SK-N-SH (cell line): ENCODE measurements at regions not wholly inside any gene's neighbourhood (a gene's known extent, or its start where the extent isn't known, plus 50 kb on each side); places are given as distances from the start of the nearest gene placed in this dataset.

Experiments
- CTCF ChIA-PET: fragments of 300-600, 350-600 bp; formaldehyde crosslinking; extraction: SDS; loops from one replicate; lab custom pipeline; 2021; lab: Yijun Ruan, JAX
- POLR2A ChIA-PET: fragments of 350-600 bp; sonication (Branson Sonifier 250); formaldehyde crosslinking; extraction: SDS; loops from one replicate; lab custom pipeline; 2020; ENCODE audit warnings: antibody characterized with exemption, inconsistent platforms; lab: Yijun Ruan, JAX
- DNase-seq: peaks from one replicate; pipeline ENCODE4 v3.0.0; 2012
- H2AFZ ChIP-seq: fragments of 200-600 bp; sonication (generic); 2 replicates; pipeline ENCODE4 v1.8.1; 2016; ENCODE audit warnings: antibody characterized with exemption, mild to moderate bottlenecking, low read depth
- H3F3A ChIP-seq: fragments of 200-600 bp; sonication (generic); replicated peaks from 2 replicates; pipeline ENCODE3; 2016; ENCODE audit warnings: antibody characterized with exemption, mild to moderate bottlenecking; ENCODE audit not compliant: insufficient read depth
- H3K27ac ChIP-seq, 2 experiments: fragments of 200-500 bp in 1 of 2; fragments of 200-600 bp in 1 of 2; sonication (Bioruptor generic) in 1 of 2; sonication (generic), shearing (Covaris generic) in 1 of 2; 2 replicates each; pipeline versions ENCODE4 v1.5.1 to v1.6.1; 2014 to 2016; ENCODE audit warnings: low read depth in 2 of 2, inconsistent platforms in 1 of 2, low read length in 1 of 2, mild to moderate bottlenecking in 1 of 2, mixed read lengths in 1 of 2
- H3K27me3 ChIP-seq: fragments of 200-600 bp; sonication (generic), shearing (Covaris generic); 2 replicates; pipeline ENCODE4 v1.6.1; 2016; ENCODE audit warnings: mixed run types; ENCODE audit not compliant: insufficient read depth
- H3K36me3 ChIP-seq, 2 experiments: fragments of 200-500 bp in 1 of 2; fragments of 200-600 bp in 1 of 2; sonication (Bioruptor generic) in 1 of 2; sonication (generic) in 1 of 2; replicated peaks in 1 of 2; 2 replicates each; pipeline versions ENCODE3 to v1.5.1; 2014 to 2016; ENCODE audit warnings: low read length in 1 of 2, mild to moderate bottlenecking in 1 of 2; ENCODE audit not compliant: insufficient read depth in 2 of 2, control insufficient read depth in 1 of 2
- H3K4me1 ChIP-seq, 2 experiments: fragments of 200-500 bp in 1 of 2; fragments of 200-600 bp in 1 of 2; sonication (Bioruptor generic) in 1 of 2; sonication (generic), shearing (Covaris generic) in 1 of 2; 2 replicates each; pipeline versions ENCODE4 v1.5.1 to v1.6.1; 2014 to 2016; ENCODE audit warnings: low read depth in 1 of 2, low read length in 1 of 2, mixed run types in 1 of 2; ENCODE audit not compliant: insufficient read depth in 2 of 2, control insufficient read depth in 1 of 2
- H3K4me2 ChIP-seq: fragments of 200-600 bp; sonication (generic), shearing (Covaris generic); 2 replicates; pipeline ENCODE4 v1.6.1; 2017; ENCODE audit warnings: mixed run types
- H3K4me3 ChIP-seq, 2 experiments: fragments of 200-500 bp in 1 of 2; fragments of 200-600 bp in 1 of 2; sonication (Bioruptor generic) in 1 of 2; sonication (generic), shearing (Covaris generic) in 1 of 2; 2 replicates each; pipeline versions ENCODE4 v1.5.1 to v1.8.1; 2014 to 2016; ENCODE audit warnings: low read depth in 2 of 2, inconsistent platforms in 1 of 2, low read length in 1 of 2, mild to moderate bottlenecking in 1 of 2, mixed read lengths in 1 of 2, moderate library complexity in 1 of 2
- H3K79me2 ChIP-seq: fragments of 200-600 bp; sonication (generic); 2 replicates; pipeline ENCODE4 v1.8.1; 2017; ENCODE audit warnings: mild to moderate bottlenecking; ENCODE audit not compliant: insufficient read depth
- H3K9ac ChIP-seq: fragments of 200-600 bp; sonication (generic); 2 replicates; pipeline ENCODE4 v1.6.1; 2017; ENCODE audit warnings: mixed run types
- H3K9me2 ChIP-seq: fragments of 200-600 bp; sonication (generic); 2 replicates; pipeline ENCODE4 v1.6.1; 2017; ENCODE audit warnings: mixed run types
- H3K9me3 ChIP-seq: fragments of 200-600 bp; sonication (generic); 2 replicates; pipeline ENCODE4 v1.6.1; 2017; ENCODE audit warnings: mixed run types, mild to moderate bottlenecking, moderate library complexity
- H4K20me1 ChIP-seq: fragments of 200-600 bp; sonication (generic); 2 replicates; pipeline ENCODE4 v1.6.1; 2017; ENCODE audit warnings: mild to moderate bottlenecking, mixed run types; ENCODE audit not compliant: insufficient read depth
- ELF1 ChIP-seq: IDR thresholded peaks from 2 replicates; pipeline ENCODE4 v1.4.0; 2012
- EZH2phosphoT487 ChIP-seq: fragments of 200-600 bp; sonication (generic); IDR thresholded peaks from 2 replicates; pipeline ENCODE4 v1.6.1; 2017; ENCODE audit warnings: low read depth, mixed run types, mild to moderate bottlenecking, antibody characterized with exemption, moderate library complexity, borderline replicate concordance
- FOXJ3 ChIP-seq: sonication (generic); formaldehyde crosslinking; IDR thresholded peaks from 2 replicates; pipeline ENCODE4 v1.5.1; 2020; ENCODE audit warnings: mild to moderate bottlenecking, missing genetic modification reagents
- FOXM1 ChIP-seq: IDR thresholded peaks from 2 replicates; pipeline ENCODE4 v1.4.0; 2012; ENCODE audit warnings: low read depth, mild to moderate bottlenecking
- GABPA ChIP-seq: IDR thresholded peaks from 2 replicates; pipeline ENCODE4 v1.4.0; 2012; ENCODE audit warnings: low read depth, mild to moderate bottlenecking
- GATA2 ChIP-seq: sonication (generic); formaldehyde crosslinking; IDR thresholded peaks from 2 replicates; pipeline ENCODE4 v1.5.0; 2020; ENCODE audit warnings: mild to moderate bottlenecking, missing genetic modification reagents
- JUND ChIP-seq: IDR thresholded peaks from 2 replicates; pipeline ENCODE4 v1.4.0; 2012
- MEF2A ChIP-seq: IDR thresholded peaks from 2 replicates; pipeline ENCODE4 v1.4.0; 2012; ENCODE audit warnings: low read depth, borderline replicate concordance
- MXI1 ChIP-seq: IDR thresholded peaks from 2 replicates; pipeline ENCODE4 v1.6.1; 2012; ENCODE audit warnings: mild to moderate bottlenecking, low read depth, low read length, improper control_type of control experiment
- NFIC ChIP-seq: IDR thresholded peaks from 2 replicates; pipeline ENCODE4 v1.4.0; 2012; ENCODE audit warnings: borderline replicate concordance
- NRF1 ChIP-seq: IDR thresholded peaks from 2 replicates; pipeline ENCODE4 v1.6.1; 2012; ENCODE audit warnings: low read depth, mild to moderate bottlenecking, low read length
- RFX5 ChIP-seq: IDR thresholded peaks from 2 replicates; pipeline ENCODE4 v1.6.1; 2012; ENCODE audit warnings: mild to moderate bottlenecking, improper control_type of control experiment, low read length
- RXRA ChIP-seq: IDR thresholded peaks from 2 replicates; pipeline ENCODE4 v1.4.0; 2012; ENCODE audit warnings: low read depth, mild to moderate bottlenecking, borderline replicate concordance
- SIN3A ChIP-seq: IDR thresholded peaks from 2 replicates; pipeline ENCODE4 v1.6.1; 2012; ENCODE audit warnings: low read depth, mild to moderate bottlenecking, low read length, moderate library complexity, borderline replicate concordance
- SMC3 ChIP-seq: IDR thresholded peaks from 2 replicates; pipeline ENCODE4 v1.6.1; 2012; ENCODE audit warnings: low read depth, low read length, improper control_type of control experiment
- TCF12 ChIP-seq: IDR thresholded peaks from 2 replicates; pipeline ENCODE4 v1.4.0; 2012
- TEAD4 ChIP-seq: IDR thresholded peaks from 2 replicates; pipeline ENCODE4 v1.4.0; 2012; ENCODE audit warnings: mild to moderate bottlenecking, borderline replicate concordance; ENCODE audit not compliant: insufficient read depth
- YY1 ChIP-seq: IDR thresholded peaks from 2 replicates; pipeline ENCODE4 v1.4.0; 2012; ENCODE audit warnings: low read depth, mild to moderate bottlenecking
- WGBS: methylation state at CpG from one replicate; pipeline ENCODE4 v1.1.6; 2017; ENCODE audit warnings: low lambda C conversion rate; 5-methylcytosine and 5-hydroxymethylcytosine counted together
- TF ChIP-seq, protein P1 (sequence below): IDR thresholded peaks from 2 replicates; pipeline ENCODE4 v1.4.0; 2012; ENCODE audit warnings: low read depth, borderline replicate concordance
- TF ChIP-seq, protein P2 (sequence below): IDR thresholded peaks from 2 replicates; pipeline ENCODE4 v1.4.0; 2012; ENCODE audit warnings: low read depth
- TF ChIP-seq, protein P3 (sequence below): IDR thresholded peaks from 2 replicates; pipeline ENCODE4 v1.4.0; 2012; ENCODE audit warnings: low read depth, borderline replicate concordance
- TF ChIP-seq, protein P4 (sequence below): IDR thresholded peaks from 2 replicates; pipeline ENCODE4 v1.6.1; 2012; ENCODE audit warnings: mild to moderate bottlenecking, low read depth, low read length, moderate library complexity
- TF ChIP-seq, protein P5 (sequence below): fragments of 150-350 bp; IDR thresholded peaks from 2 replicates; pipeline ENCODE4 v1.6.1; 2016; ENCODE audit warnings: mild to moderate bottlenecking, low read depth, low read length

DNA sequence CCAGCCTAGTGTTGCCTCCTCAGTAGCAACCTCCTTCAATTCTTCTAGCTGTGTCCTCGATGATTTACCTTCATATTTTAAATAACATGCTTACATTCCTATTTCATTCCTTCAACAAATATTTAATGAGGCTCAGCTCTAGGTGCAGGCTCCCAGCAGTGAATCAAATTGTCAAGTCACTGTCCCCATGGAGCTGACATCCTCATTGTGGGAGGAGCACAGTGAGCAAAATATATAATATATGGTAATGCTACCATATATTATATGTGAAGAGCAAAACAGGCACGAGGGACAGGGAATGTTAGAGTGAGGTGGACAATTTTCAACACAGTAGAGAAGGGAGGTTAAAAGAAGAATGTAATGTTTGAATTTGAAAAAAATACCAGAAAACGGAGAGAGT is 869.1 kb downstream of the SLC4A3 start (continued):
- TF ChIP-seq, protein P1, sequence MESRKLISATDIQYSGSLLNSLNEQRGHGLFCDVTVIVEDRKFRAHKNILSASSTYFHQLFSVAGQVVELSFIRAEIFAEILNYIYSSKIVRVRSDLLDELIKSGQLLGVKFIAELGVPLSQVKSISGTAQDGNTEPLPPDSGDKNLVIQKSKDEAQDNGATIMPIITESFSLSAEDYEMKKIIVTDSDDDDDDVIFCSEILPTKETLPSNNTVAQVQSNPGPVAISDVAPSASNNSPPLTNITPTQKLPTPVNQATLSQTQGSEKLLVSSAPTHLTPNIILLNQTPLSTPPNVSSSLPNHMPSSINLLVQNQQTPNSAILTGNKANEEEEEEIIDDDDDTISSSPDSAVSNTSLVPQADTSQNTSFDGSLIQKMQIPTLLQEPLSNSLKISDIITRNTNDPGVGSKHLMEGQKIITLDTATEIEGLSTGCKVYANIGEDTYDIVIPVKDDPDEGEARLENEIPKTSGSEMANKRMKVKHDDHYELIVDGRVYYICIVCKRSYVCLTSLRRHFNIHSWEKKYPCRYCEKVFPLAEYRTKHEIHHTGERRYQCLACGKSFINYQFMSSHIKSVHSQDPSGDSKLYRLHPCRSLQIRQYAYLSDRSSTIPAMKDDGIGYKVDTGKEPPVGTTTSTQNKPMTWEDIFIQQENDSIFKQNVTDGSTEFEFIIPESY = no peak

DNA sequence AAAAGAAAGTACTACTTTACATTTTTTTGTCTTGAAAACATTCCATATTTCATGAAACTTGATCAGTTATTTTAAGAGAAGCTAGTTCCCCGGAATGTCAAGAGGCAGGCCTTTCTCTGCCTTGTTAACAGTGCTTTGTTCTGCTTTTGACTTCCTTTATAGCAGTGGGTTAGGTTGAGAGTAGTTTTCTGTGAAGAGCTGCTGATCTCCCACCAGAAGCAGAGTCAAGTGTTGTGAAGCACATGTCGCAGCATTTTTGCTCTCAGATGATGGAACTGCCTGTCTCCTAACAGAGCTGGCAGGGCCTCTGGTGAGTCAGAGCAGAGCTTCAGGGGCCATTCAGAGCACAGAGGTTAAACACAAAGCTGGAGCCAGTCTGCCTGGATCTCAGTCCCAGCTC is 871.8 kb downstream of the SLC4A3 start:
- no peaks in the 10 kb centered on the region for H3K79me2 ChIP-seq
- H3K36me3 ChIP-seq = no peaks in the 10 kb centered on the region
- WGBS = 4% methylated on average over 2 of the region's 2 CpGs
- no peak overlapping the region; the same call in 1 of the 2 replicates for H3K9ac ChIP-seq
- H3K9me2 ChIP-seq = no peaks in the 10 kb centered on the region
- ChIA-PET POLR2A (no interaction called here), CTCF (no interaction called here)
- H4K20me1 ChIP-seq = no peaks in the 10 kb centered on the region
- peak overlapping the region; percentile 81 for H2AFZ ChIP-seq
- no peak for DNase-seq
- peaks cover 17% of the 10 kb centered on the region for H3F3A ChIP-seq
- peaks cover 0 to 5% of the 10 kb centered on the region in 2 experiments; a peak in 1 of 4 replicates for H3K4me1 ChIP-seq
- H3K27me3 ChIP-seq = no peaks in the 10 kb centered on the region
- H3K4me2 ChIP-seq = 0 out of 2 replicates have a peak overlapping the region, but pooled peaks have one; percentile 7
- peak overlapping the region; percentile 67 to 69; a peak in 3 of 4 replicates for H3K27ac ChIP-seq
- no peaks in the 10 kb centered on the region; the same call in 1 of the 2 replicates for H3K9me3 ChIP-seq
- no peak overlapping the region for H3K4me3 ChIP-seq
- TF ChIP-seq GABPA = no peak
- no peak for TF ChIP-seq EZH2phosphoT487
- TF ChIP-seq, protein P1 = no peak
- TF ChIP-seq MEF2A = no peak
- TF ChIP-seq JUND = peak; percentile 47; the same call in 1 of the 2 replicates
- TF ChIP-seq, protein P2, sequence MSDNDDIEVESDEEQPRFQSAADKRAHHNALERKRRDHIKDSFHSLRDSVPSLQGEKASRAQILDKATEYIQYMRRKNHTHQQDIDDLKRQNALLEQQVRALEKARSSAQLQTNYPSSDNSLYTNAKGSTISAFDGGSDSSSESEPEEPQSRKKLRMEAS = peak; percentile 60; the same call in 1 of the 2 replicates
- TF ChIP-seq GATA2 = no peak
- no peak for TF ChIP-seq NRF1
- TF ChIP-seq TEAD4 = 0 out of 2 replicates have a peak, but pooled peaks have one; percentile 9
- TF ChIP-seq RFX5 = no peak
- TF ChIP-seq, protein P3, sequence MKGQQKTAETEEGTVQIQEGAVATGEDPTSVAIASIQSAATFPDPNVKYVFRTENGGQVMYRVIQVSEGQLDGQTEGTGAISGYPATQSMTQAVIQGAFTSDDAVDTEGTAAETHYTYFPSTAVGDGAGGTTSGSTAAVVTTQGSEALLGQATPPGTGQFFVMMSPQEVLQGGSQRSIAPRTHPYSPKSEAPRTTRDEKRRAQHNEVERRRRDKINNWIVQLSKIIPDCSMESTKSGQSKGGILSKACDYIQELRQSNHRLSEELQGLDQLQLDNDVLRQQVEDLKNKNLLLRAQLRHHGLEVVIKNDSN = no peak
- TF ChIP-seq, protein P4, sequence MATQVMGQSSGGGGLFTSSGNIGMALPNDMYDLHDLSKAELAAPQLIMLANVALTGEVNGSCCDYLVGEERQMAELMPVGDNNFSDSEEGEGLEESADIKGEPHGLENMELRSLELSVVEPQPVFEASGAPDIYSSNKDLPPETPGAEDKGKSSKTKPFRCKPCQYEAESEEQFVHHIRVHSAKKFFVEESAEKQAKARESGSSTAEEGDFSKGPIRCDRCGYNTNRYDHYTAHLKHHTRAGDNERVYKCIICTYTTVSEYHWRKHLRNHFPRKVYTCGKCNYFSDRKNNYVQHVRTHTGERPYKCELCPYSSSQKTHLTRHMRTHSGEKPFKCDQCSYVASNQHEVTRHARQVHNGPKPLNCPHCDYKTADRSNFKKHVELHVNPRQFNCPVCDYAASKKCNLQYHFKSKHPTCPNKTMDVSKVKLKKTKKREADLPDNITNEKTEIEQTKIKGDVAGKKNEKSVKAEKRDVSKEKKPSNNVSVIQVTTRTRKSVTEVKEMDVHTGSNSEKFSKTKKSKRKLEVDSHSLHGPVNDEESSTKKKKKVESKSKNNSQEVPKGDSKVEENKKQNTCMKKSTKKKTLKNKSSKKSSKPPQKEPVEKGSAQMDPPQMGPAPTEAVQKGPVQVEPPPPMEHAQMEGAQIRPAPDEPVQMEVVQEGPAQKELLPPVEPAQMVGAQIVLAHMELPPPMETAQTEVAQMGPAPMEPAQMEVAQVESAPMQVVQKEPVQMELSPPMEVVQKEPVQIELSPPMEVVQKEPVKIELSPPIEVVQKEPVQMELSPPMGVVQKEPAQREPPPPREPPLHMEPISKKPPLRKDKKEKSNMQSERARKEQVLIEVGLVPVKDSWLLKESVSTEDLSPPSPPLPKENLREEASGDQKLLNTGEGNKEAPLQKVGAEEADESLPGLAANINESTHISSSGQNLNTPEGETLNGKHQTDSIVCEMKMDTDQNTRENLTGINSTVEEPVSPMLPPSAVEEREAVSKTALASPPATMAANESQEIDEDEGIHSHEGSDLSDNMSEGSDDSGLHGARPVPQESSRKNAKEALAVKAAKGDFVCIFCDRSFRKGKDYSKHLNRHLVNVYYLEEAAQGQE = no peak
- peak; percentile 42; the same call in 1 of the 2 replicates for TF ChIP-seq TCF12
- TF ChIP-seq FOXM1 = no peak
- no peak for TF ChIP-seq FOXJ3 (CRISPR knock-in tag)
- TF ChIP-seq SIN3A = no peak
- TF ChIP-seq SMC3 = no peak
- TF ChIP-seq ELF1 = no peak
- TF ChIP-seq, protein P5, sequence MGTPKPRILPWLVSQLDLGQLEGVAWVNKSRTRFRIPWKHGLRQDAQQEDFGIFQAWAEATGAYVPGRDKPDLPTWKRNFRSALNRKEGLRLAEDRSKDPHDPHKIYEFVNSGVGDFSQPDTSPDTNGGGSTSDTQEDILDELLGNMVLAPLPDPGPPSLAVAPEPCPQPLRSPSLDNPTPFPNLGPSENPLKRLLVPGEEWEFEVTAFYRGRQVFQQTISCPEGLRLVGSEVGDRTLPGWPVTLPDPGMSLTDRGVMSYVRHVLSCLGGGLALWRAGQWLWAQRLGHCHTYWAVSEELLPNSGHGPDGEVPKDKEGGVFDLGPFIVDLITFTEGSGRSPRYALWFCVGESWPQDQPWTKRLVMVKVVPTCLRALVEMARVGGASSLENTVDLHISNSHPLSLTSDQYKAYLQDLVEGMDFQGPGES = no peak
- TF ChIP-seq NFIC = no peak
- no peak for TF ChIP-seq YY1
- TF ChIP-seq MXI1 = no peak
- 0 out of 2 replicates have a peak, but pooled peaks have one; percentile 42 for TF ChIP-seq RXRA
